Heart right ventricle (tissue), 16 donors: ENCODE measurements at regions not wholly inside any gene's neighbourhood (a gene's known extent, or its start where the extent isn't known, plus 50 kb on each side); places are given as distances from the start of the nearest gene placed in this dataset.

Experiments used
- ATAC-seq, 8 donors: fragments of 200-7000 bp; cut with Tn5 transposase; one replicate each; pipeline ENCODE4 v1.9.1; 2020; ENCODE audit warnings: mild to moderate bottlenecking in 8 of 8, moderate library complexity in 8 of 8, moderate number of reproducible peaks in 1 of 8
- DNase-seq, 2 donors: peaks; one replicate each; pipeline ENCODE4 v3.0.0-alpha.2; 2020
- H3K27ac ChIP-seq, 10 donors: fragments of 200-600 bp; sonication (generic) in 2 of 10; one replicate each; pipeline versions ENCODE4 v1.5.0 to v1.8.0; 2020 to 2022; ENCODE audit warnings: mild to moderate bottlenecking in 3 of 10
- H3K27me3 ChIP-seq, 7 donors: fragments of 200-600 bp; one replicate each; pipeline ENCODE4 v1.8.0; 2021 to 2022; ENCODE audit warnings: mild to moderate bottlenecking in 2 of 7
- H3K36me3 ChIP-seq, 9 donors: fragments of 200-600 bp; sonication (generic) in 1 of 9; one replicate each; pipeline versions ENCODE4 v1.5.0 to v1.8.0; 2020 to 2022; ENCODE audit warnings: mild to moderate bottlenecking in 2 of 9
- H3K4me1 ChIP-seq, 9 donors: fragments of 200-600 bp; sonication (generic) in 1 of 9; one replicate each; pipeline versions ENCODE4 v1.5.0 to v1.8.0; 2020 to 2022; ENCODE audit warnings: mild to moderate bottlenecking in 4 of 9
- H3K4me3 ChIP-seq, 10 donors: fragments of 200-600 bp; sonication (generic) in 2 of 10; one replicate each; pipeline versions ENCODE4 v1.5.0 to v1.8.0; 2020 to 2022; ENCODE audit warnings: mild to moderate bottlenecking in 7 of 10, moderate library complexity in 2 of 10
- H3K9me3 ChIP-seq, 11 donors: fragments of 200-600 bp in 10 of 11; sonication (generic) in 2 of 11; one replicate each; pipeline versions ENCODE4 v1.5.0 to v1.8.0; 2013 to 2022; ENCODE audit warnings: mild to moderate bottlenecking in 2 of 11, control low read depth in 1 of 11, moderate library complexity in 1 of 11
- CTCF ChIP-seq, 9 donors: fragments of 200-600 bp; sonication (generic) in 2 of 9; IDR thresholded peaks; one replicate each; pipeline versions ENCODE4 v1.5.0 to v1.8.0; 2021 to 2022; ENCODE audit warnings: antibody characterized with exemption in 9 of 9, mild to moderate bottlenecking in 5 of 9, moderate library complexity in 1 of 9
- WGBS, 2 donors: extraction: QIAGEN DNeasy Blood & Tissue Kit; methylation state at CpG; one replicate each; pipeline ENCODE4 v1.1.7; 2013; ENCODE audit warnings: inconsistent platforms in 1 of 2; 5-methylcytosine and 5-hydroxymethylcytosine counted together
- intact Hi-C, 10 donors: fragments of 100-400 bp; cut with DNase I; formaldehyde crosslinking; loops; one replicate each; pipeline versions ENCODE4 v1.11.1 to v1.14.2; 2022
- donor health status: Arrhythmogenic right ventricular cardiomyopathy.
- donor health status: ischemic (EF 13 %, LVEDD 7.1; RV severe dilation, severe dysfunction).
- donor health status: healthy with polysubstance abuse.
- donor health status: DM: no; HTN: yes; CAD: no.
- donor health status: DM: no; HTN: no; CAD: no.
- donor health status: ischemic (EF 25% LVEDD 6.9; RV normal size, moderate dysfunction).
- donor health status: ischemic (EF 25% LVEDD 5.7; RV mildly dilated, moderate dysfunction).
- donor health status: healthy.
- donor health status: DM: yes; HTN: yes; CAD: no.
- donor health status: Ischemic cardiomyopathy.
- donor health status: ischemic (EF 35%, LVEDD 5.7; RV mildly dilated, moderate dysfunction).
- donor health status: nonischemic (EF 11% LVEDD 7.7; RV severe dilation, severe dysfunction).
- donor health status: DM: yes; HTN: yes; CAD: no.
- donor health status: PGD.
- donor health status: ischemic (EF 29% LVEDD 5.4; RV normal size, mild dysfunction).
- donor health status: nonischemic (EF 23%, LVEDD 6.1; RV moderate dilation, normal function).

GRCh38 chr18:50475538-50476193 lies 84.2 kb upstream of the MAPK4 start:
- intact Hi-C loops, result no loop called here
- Histone ChIP-seq H3K4me1 (peaks cover 0 to 6% (median 0%) of the 10 kb centered on the region in 9 donors), H3K27me3 (peaks cover 0 to 13% (median 0%) of the 10 kb centered on the region in 7 donors), H3K9me3 (peaks cover 0 to 5% (median 0%) of the 10 kb centered on the region in 11 donors), H3K36me3 (no peaks in the 10 kb centered on the region), H3K27ac (no peak overlapping the region), H3K4me3 (no peak overlapping the region)
- DNase-seq (no peak), ATAC-seq (no peak)
- TF ChIP-seq CTCF (IDR thresholded peaks at IDR 0.05), result no peak
- WGBS, 2 donors, result 69 to 70% methylated on average over 4 of the region's 4 CpGs

- no peak for DNase-seq
- WGBS, 2 donors, result 49 to 54% methylated on average over 2 of the region's 2 CpGs
- no peak for TF ChIP-seq CTCF (IDR thresholded peaks at IDR 0.05)
These were observed 67.8 kb upstream of the MAPK4 start for GRCh38 chr18:50492097-50492496.

GRCh38 chr18:50494569-50494968 lies 65.3 kb upstream of the MAPK4 start:
- no peaks in the 10 kb centered on the region for H3K4me1 ChIP-seq
- DNase-seq (no peak), ATAC-seq (no peak)
- H3K36me3 ChIP-seq, result no peaks in the 10 kb centered on the region
- H3K4me3 ChIP-seq, result no peak overlapping the region
- peaks cover 0 to 18% (median 0%) of the 10 kb centered on the region in 11 donors for H3K9me3 ChIP-seq
- 83 to 89% methylated on average over 3 of the region's 3 CpGs for WGBS, 2 donors
- H3K27me3 ChIP-seq, result no peaks in the 10 kb centered on the region
- intact Hi-C loops, result no loop called here
- no peak for TF ChIP-seq CTCF (IDR thresholded peaks at IDR 0.05)
- H3K27ac ChIP-seq, result no peak overlapping the region

More at GRCh38 chr18:50492097-50492496, 67.8 kb upstream of the MAPK4 start:
- no peak overlapping the region for H3K4me3 ChIP-seq
- no peaks in the 10 kb centered on the region for H3K27me3 ChIP-seq
- no peak for ATAC-seq
- no peaks in the 10 kb centered on the region for H3K4me1 ChIP-seq
- H3K9me3 ChIP-seq, result peaks cover 0 to 22% (median 0%) of the 10 kb centered on the region in 11 donors
- no peaks in the 10 kb centered on the region for H3K36me3 ChIP-seq
- no peak overlapping the region for H3K27ac ChIP-seq
- intact Hi-C loops, result no loop called here

- peaks cover 0 to 5% (median 0%) of the 10 kb centered on the region in 11 donors for H3K9me3 ChIP-seq
- no peaks in the 10 kb centered on the region for H3K4me1 ChIP-seq
- H3K36me3 ChIP-seq, result no peaks in the 10 kb centered on the region
- intact Hi-C loops, result loop anchor here in 8 of 10 donors (2.0 to 10.0 kb wide), 5 partner anchors 148 to 361 kb away; no protein-coding TSS in a partner anchor
- ATAC-seq (no peak), DNase-seq (no peak)
- TF ChIP-seq CTCF (IDR thresholded peaks at IDR 0.05), result no peak
- no peak overlapping the region for H3K4me3 ChIP-seq
- H3K27ac ChIP-seq, result no peak overlapping the region
- H3K27me3 ChIP-seq, result no peaks in the 10 kb centered on the region
- 75 to 76% methylated on average over 2 of the region's 2 CpGs for WGBS, 2 donors
These were observed 53.5 kb upstream of the MAPK4 start for GRCh38 chr18:50506362-50506761.
